Psoas muscle (tissue), 7 donors: ENCODE measurements at regions not wholly inside any gene's neighbourhood (a gene's known extent, or its start where the extent isn't known, plus 50 kb on each side); places are given as distances from the start of the nearest gene placed in this dataset.

ENCODE experiments used
- ATAC-seq, 4 donors: fragments of 200-7000 bp; cut with Tn5 transposase; one replicate each; pipeline ENCODE4 v1.9.1; 2020; ENCODE audit warnings: moderate library complexity in 3 of 4, mild to moderate bottlenecking in 2 of 4
- DNase-seq, 2 donors: peaks; one replicate each; pipeline ENCODE4 v3.0.0-alpha.2; 2020
- H3K27ac ChIP-seq: fragments of 200-600 bp; one replicate; pipeline ENCODE4 v1.8.0; 2022
- H3K27me3 ChIP-seq, 3 donors: fragments of 200-600 bp in 1 of 3; one replicate each; pipeline versions ENCODE4 v1.6.1 to v1.8.0; 2013 to 2022; ENCODE audit warnings: low read length in 2 of 3, mild to moderate bottlenecking in 2 of 3, moderate library complexity in 1 of 3; ENCODE audit not compliant: insufficient read depth in 3 of 3
- H3K36me3 ChIP-seq, 2 donors: fragments of 200-600 bp in 1 of 2; one replicate each; pipeline versions ENCODE4 v1.6.1 to v1.8.0; 2013 to 2022; ENCODE audit warnings: low read depth in 1 of 2, mild to moderate bottlenecking in 1 of 2, moderate library complexity in 1 of 2; ENCODE audit not compliant: insufficient read depth in 1 of 2
- H3K4me1 ChIP-seq: fragments of 200-600 bp; one replicate; pipeline ENCODE4 v1.8.0; 2022
- H3K4me3 ChIP-seq: fragments of 200-600 bp; one replicate; pipeline ENCODE4 v1.8.0; 2022; ENCODE audit warnings: mild to moderate bottlenecking
- H3K9me3 ChIP-seq: fragments of 200-600 bp; one replicate; pipeline ENCODE4 v1.8.0; 2022
- CTCF ChIP-seq: fragments of 200-600 bp; IDR thresholded peaks from one replicate; pipeline ENCODE4 v1.8.0; 2022; ENCODE audit warnings: antibody characterized with exemption
- WGBS, 3 donors: extraction: QIAGEN DNeasy Blood & Tissue Kit; methylation state at CpG; one replicate each; pipeline versions ENCODE4 v1.1.6 to v1.1.7; 2013; 5-methylcytosine and 5-hydroxymethylcytosine counted together
- intact Hi-C, 2 donors: fragments of 100-400 bp; cut with DNase I; formaldehyde crosslinking; loops; one replicate each; pipeline versions ENCODE4 v1.11.0 to v1.14.2; 2022
- donor health status: healthy with polysubstance abuse.
- donor health status: DM: no; HTN: no; CAD: no; lungs with moderate emphysema.
- donor health status: Bipolar disorder and iron deficiency.
- donor health status: healthy.
- donor health status: DM: yes; HTN: yes; CAD: no.
- donor health status: DM: no; HTN: no; CAD: no.
- donor health status: DM: yes; HTN: yes; CAD: no.

DNA sequence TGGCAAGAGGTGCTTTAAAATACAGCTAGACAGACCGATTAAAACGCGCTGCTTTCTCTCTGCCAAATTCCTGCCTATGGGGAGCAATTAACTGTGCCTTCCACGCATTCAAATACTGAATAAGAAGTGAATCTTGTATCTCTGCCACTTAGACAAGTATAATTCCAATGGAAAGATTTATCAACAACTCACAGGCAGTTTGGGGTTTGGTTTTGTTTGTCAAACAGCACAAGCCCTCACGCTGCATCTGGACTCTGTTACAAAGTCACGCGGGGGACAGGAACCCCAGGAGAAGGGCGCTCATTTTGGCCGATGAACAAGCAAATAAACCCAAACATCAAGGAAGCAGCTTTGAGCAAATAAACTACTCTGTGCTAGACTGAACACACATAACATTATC lies 61.8 kb upstream of the TMCO5A start:
- DNase-seq (no peak), ATAC-seq (no peak)
- Histone ChIP-seq H3K4me1 (no peaks in the 10 kb centered on the region), H3K4me3 (no peak overlapping the region), H3K9me3 (no peaks in the 10 kb centered on the region), H3K27ac (no peak overlapping the region), H3K27me3 (peaks cover 0 to 2% (median 0%) of the 10 kb centered on the region in 3 donors), H3K36me3 (no peaks in the 10 kb centered on the region)
- WGBS, 3 donors, result 44 to 50% (median 44%) methylated on average over 9 of the region's 9 CpGs
- intact Hi-C loops, result no loop called here
- no peak for TF ChIP-seq CTCF

DNA sequence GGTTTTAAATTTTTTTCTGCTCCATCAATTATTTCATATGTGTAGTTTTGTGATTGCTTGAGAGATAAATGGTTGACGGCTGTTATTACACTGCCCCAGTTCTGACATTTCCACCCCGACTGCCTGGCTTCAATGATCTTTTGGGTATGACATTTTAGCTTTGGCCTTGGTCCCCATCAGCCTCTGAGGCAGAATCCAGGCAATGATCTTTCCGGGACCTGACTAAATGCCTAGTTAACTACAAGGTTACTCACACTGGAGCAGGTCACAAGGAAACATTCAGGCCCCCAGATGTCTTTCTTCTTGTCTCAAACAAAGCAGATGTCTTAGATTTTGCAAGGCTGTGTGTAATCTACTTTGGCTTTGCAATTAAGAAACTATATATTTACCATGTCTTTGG lies 61.1 kb upstream of the TMCO5A start:
- H3K36me3 ChIP-seq, result no peaks in the 10 kb centered on the region
- TF ChIP-seq CTCF, result no peak
- H3K27me3 ChIP-seq, result peaks cover 0 to 2% (median 0%) of the 10 kb centered on the region in 3 donors
- 41 to 56% (median 42%) methylated on average over 3 of the region's 3 CpGs for WGBS, 3 donors
- no peak overlapping the region for H3K4me3 ChIP-seq
- no peak for ATAC-seq
- no peaks in the 10 kb centered on the region for H3K9me3 ChIP-seq
- no peak overlapping the region for H3K27ac ChIP-seq
- intact Hi-C loops, result no loop called here
- H3K4me1 ChIP-seq, result no peaks in the 10 kb centered on the region
- DNase-seq, result no peak

DNA sequence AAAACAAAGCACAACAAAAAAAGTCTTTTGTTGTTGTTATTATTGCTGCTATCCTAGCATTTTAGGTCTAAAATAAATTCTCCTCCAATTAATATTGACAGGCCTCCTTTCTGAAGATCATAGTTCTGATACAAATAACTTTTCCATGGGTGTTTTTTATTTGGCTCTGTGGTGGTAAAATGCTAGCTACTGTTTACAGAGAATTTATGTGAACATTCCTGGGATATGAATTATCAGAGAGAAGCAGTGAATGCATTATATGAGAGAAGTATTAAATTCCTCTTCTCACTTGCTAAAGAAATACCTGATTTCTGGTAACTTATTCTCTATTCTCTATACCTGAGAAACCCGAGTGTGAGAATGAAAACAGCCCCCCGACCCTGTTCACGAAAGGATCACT lies 57.5 kb upstream of the TMCO5A start:
- Histone ChIP-seq H3K4me1 (no peaks in the 10 kb centered on the region), H3K36me3 (no peaks in the 10 kb centered on the region), H3K27me3 (no peaks in the 10 kb centered on the region), H3K9me3 (no peaks in the 10 kb centered on the region), H3K4me3 (no peak overlapping the region), H3K27ac (no peak overlapping the region)
- no peak for DNase-seq
- intact Hi-C loops, result no loop called here
- ATAC-seq, result no peak
- 72 to 77% (median 72%) methylated on average over 3 of the region's 3 CpGs for WGBS, 3 donors
- TF ChIP-seq CTCF, result no peak

GRCh38 chr15:37877851-37878741 lies 56.3 kb upstream of the TMCO5A start:
- no peak for TF ChIP-seq CTCF
- DNase-seq, result no peak
- Histone ChIP-seq H3K27me3 (no peaks in the 10 kb centered on the region), H3K4me3 (no peak overlapping the region), H3K27ac (no peak overlapping the region), H3K4me1 (no peaks in the 10 kb centered on the region), H3K36me3 (no peaks in the 10 kb centered on the region), H3K9me3 (no peaks in the 10 kb centered on the region)
- 44 to 53% (median 49%) methylated on average over 7 of the region's 7 CpGs for WGBS, 3 donors
- intact Hi-C loops, result no loop called here
- ATAC-seq, result no peak
